Prostate gland (tissue), 2 donors: ENCODE measurements at regions not wholly inside any gene's neighbourhood (a gene's known extent, or its start where the extent isn't known, plus 50 kb on each side); places are given as distances from the start of the nearest gene placed in this dataset.

Source experiments
- DNase-seq: peaks from one replicate; pipeline ENCODE4 v3.0.0-alpha.2; 2019; ENCODE audit warnings: low spot score
- H3K27ac ChIP-seq, 2 donors: fragments of 200-600 bp; sonication (generic); 2 replicates each; pipeline ENCODE4 v1.5.1; 2017 to 2019
- H3K27me3 ChIP-seq: fragments of 200-600 bp; sonication (generic); replicated peaks from 2 replicates; pipeline ENCODE4 v1.5.1; 2019; ENCODE audit not compliant: insufficient read depth
- H3K36me3 ChIP-seq, 2 donors: fragments of 200-600 bp; sonication (generic); 1 replicate in 1 of 2; 2 replicates in 1 of 2; pipeline versions ENCODE4 v1.5.1 to v1.8.1; 2017 to 2019
- H3K4me1 ChIP-seq: fragments of 200-600 bp; sonication (generic); replicated peaks from 2 replicates; pipeline ENCODE4 v1.5.1; 2019
- H3K4me3 ChIP-seq, 2 donors: fragments of 200-600 bp; sonication (generic); 2 replicates each; pipeline ENCODE4 v1.5.1; 2017 to 2019
- H3K9me3 ChIP-seq: fragments of 200-600 bp; sonication (generic); 2 replicates; pipeline ENCODE4 v1.5.1; 2017
- POLR2A ChIP-seq: fragments of 450-650 bp; IDR thresholded peaks from one replicate; pipeline ENCODE4 v1.6.1; 2016; ENCODE audit warnings: antibody characterized with exemption, mild to moderate bottlenecking
- POLR2AphosphoS5 ChIP-seq: sonication (generic); formaldehyde crosslinking; IDR thresholded peaks from one replicate; pipeline ENCODE4 v1.6.1; 2017; ENCODE audit warnings: antibody characterized with exemption
- WGBS: methylation state at CpG from one replicate; pipeline ENCODE4 v1.1.5; 2018; 5-methylcytosine and 5-hydroxymethylcytosine counted together
- intact Hi-C: fragments of 100-400 bp; cut with DNase I; formaldehyde crosslinking; loops from one replicate; pipeline ENCODE4 v1.14.2; 2022
- TF ChIP-seq, protein P1 (sequence below), 4 experiments: fragments of 200-600 bp in 2 of 4; fragments of 450-650 bp in 2 of 4; sonication (generic) in 2 of 4; IDR thresholded peaks; 1 replicate in 3 of 4; 2 replicates in 1 of 4; pipeline ENCODE4 v1.5.1; 2016 to 2019; ENCODE audit warnings: antibody characterized with exemption in 4 of 4, mild to moderate bottlenecking in 2 of 4, moderate library complexity in 2 of 4

DNA sequence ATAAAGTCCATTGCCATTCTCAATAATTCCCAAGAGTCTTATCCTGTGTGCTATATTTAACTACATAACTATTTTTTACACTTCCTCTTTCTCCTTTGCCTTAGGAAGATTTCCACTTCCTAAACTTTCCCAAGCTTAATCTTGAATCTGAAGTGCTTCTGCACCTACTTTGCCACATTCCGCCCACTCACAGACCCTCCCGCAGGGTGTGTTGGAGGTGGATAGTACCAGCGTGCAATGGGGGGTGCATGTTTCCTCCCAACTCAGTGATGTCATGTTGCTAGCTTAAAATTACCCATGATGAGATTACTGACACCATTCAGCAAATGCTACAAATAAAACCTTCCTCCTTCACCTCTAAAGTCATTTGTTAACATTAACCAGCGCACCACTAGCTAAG lies 460.2 kb downstream of the NR2F1-AS1 start:
- 87% methylated on average over 4 of the region's 4 CpGs for WGBS
- intact Hi-C loops = no loop called here
- H3K4me1 ChIP-seq = no peaks in the 10 kb centered on the region
- TF ChIP-seq POLR2AphosphoS5 (no peak), POLR2A (no peak)
- TF ChIP-seq, protein P1, sequence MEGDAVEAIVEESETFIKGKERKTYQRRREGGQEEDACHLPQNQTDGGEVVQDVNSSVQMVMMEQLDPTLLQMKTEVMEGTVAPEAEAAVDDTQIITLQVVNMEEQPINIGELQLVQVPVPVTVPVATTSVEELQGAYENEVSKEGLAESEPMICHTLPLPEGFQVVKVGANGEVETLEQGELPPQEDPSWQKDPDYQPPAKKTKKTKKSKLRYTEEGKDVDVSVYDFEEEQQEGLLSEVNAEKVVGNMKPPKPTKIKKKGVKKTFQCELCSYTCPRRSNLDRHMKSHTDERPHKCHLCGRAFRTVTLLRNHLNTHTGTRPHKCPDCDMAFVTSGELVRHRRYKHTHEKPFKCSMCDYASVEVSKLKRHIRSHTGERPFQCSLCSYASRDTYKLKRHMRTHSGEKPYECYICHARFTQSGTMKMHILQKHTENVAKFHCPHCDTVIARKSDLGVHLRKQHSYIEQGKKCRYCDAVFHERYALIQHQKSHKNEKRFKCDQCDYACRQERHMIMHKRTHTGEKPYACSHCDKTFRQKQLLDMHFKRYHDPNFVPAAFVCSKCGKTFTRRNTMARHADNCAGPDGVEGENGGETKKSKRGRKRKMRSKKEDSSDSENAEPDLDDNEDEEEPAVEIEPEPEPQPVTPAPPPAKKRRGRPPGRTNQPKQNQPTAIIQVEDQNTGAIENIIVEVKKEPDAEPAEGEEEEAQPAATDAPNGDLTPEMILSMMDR (IDR thresholded peaks at IDR 0.05) = no peak
- H3K4me3 ChIP-seq = no peak overlapping the region
- no peaks in the 10 kb centered on the region for H3K9me3 ChIP-seq
- no peak overlapping the region for H3K27ac ChIP-seq
- no peaks in the 10 kb centered on the region for H3K27me3 ChIP-seq
- no peak for DNase-seq
- no peaks in the 10 kb centered on the region for H3K36me3 ChIP-seq

DNA sequence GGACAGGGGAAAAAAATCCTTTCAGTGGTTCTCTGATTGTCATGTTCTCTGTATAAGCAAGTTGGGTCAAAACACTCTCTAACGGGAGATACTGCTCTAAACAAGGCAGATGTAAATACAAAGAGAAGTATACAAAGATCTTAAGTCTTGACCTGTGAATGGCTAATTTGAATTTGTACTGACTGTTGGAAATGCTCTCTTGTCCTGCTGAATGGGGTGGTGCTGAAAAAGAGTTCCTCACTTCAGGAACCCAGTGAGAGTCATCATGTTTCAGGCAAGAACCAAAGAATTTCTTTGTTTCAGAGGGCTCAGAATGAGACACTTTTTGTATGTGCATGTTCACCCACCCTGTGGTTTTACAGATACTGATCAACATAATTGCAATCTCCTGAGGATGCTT lies 461.0 kb downstream of the NR2F1-AS1 start:
- TF ChIP-seq POLR2A = no peak
- no peak for TF ChIP-seq POLR2AphosphoS5
- TF ChIP-seq, protein P1 (IDR thresholded peaks at IDR 0.05) = no peak
- Histone ChIP-seq H3K9me3 (no peaks in the 10 kb centered on the region), H3K27me3 (no peaks in the 10 kb centered on the region), H3K27ac (no peak overlapping the region), H3K36me3 (no peaks in the 10 kb centered on the region), H3K4me1 (no peaks in the 10 kb centered on the region), H3K4me3 (no peak overlapping the region)
- 88% methylated on average over 1 of the region's 1 CpG for WGBS
- no peak for DNase-seq
- intact Hi-C loops = no loop called here

DNA sequence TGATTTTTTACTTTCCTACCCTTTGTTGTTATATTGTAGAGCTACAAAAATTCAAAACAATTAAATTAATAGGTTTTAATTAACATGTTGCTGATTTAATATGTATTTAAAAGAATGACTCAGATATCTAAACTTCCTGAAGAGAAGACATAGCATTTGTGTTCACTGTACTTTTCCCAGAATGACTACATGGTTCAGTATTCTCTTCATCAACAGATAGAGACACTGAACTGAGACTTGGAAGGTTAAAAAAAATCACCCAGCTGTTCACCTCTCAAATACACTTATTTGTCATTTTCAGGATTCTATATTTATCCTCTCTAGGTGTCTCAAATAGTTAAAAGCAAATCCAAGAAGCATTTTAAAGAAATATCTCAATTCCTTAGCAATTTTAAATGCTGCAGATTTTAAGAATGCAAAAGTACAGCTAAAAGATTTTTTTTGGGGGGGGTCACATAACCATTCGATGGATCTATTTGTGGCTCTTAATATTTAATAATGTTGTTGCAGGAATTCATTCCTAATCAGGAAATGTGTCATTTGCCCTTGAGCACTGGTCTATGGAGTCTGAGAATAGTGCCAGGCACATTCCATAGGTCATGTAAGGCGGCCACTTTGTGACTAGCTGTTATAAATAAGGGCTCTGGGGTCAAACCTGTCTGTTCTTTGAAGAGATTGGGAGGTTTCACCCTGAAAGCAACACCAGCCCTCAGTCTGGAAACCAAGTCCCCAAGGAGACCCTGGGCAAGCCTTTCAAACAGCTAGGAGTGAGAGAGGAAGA lies 463.1 kb downstream of the NR2F1-AS1 start:
- H3K4me1 ChIP-seq = no peaks in the 10 kb centered on the region
- 75% methylated on average over 2 of the region's 2 CpGs for WGBS
- H3K27me3 ChIP-seq = no peaks in the 10 kb centered on the region
- intact Hi-C loops = no loop called here
- DNase-seq = no peak
- TF ChIP-seq POLR2A (no peak), POLR2AphosphoS5 (no peak)
- TF ChIP-seq, protein P1 (IDR thresholded peaks at IDR 0.05) = no peak
- H3K27ac ChIP-seq = no peak overlapping the region
- H3K4me3 ChIP-seq = no peak overlapping the region
- H3K9me3 ChIP-seq = no peaks in the 10 kb centered on the region
- H3K36me3 ChIP-seq = no peaks in the 10 kb centered on the region

DNA sequence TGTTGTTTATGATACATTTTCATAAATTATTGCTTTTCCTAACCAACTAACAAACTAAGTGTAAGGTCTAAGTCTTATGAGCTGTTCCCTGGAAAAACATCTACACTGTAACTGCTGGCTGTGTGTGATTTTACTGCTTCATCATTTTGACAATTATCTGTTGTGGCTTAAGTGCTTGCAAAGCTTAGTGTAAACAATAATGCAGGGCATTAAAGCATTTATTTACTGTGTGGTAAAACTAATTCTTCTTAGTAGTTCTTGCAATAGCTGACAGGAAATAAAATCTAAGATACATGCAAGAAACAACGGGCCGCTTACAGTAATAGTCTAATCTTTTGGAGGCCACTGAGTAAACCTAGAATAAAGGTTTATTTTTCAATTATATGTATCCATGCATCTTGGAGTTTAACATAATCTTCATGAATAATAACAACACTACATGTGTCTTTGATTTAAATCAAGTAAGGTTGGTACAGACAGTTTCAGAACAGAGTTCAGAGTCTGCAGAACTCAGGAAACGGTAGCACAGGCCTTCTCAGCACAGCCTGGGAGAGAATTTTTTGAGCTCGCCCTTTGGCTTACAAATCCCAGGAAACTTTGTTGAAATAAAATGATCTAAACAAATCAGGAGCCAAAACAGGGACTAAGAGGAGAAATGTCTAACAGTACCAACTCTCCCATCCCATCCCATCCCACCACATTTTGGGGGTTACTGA lies 473.1 kb downstream of the NR2F1-AS1 start:
- Histone ChIP-seq H3K4me1 (no peaks in the 10 kb centered on the region), H3K36me3 (no peaks in the 10 kb centered on the region), H3K9me3 (no peaks in the 10 kb centered on the region), H3K4me3 (no peak overlapping the region), H3K27me3 (no peaks in the 10 kb centered on the region), H3K27ac (no peak overlapping the region)
- TF ChIP-seq POLR2A (no peak), POLR2AphosphoS5 (no peak)
- TF ChIP-seq, protein P1 (IDR thresholded peaks at IDR 0.05) = no peak
- intact Hi-C loops = no loop called here
- no peak for DNase-seq
- WGBS = 60% methylated on average over 4 of the region's 4 CpGs
